HL-60 (cell line): ENCODE measurements at regions not wholly inside any gene's neighbourhood (a gene's known extent, or its start where the extent isn't known, plus 50 kb on each side); places are given as distances from the start of the nearest gene placed in this dataset.

Experiments
- GABPA ChIP-seq: IDR thresholded peaks from 2 replicates; pipeline ENCODE4 v1.6.1; 2012; ENCODE audit warnings: low read depth
- POLR2AphosphoS5 ChIP-seq: IDR thresholded peaks from 2 replicates; pipeline ENCODE4 v1.6.1; 2012; ENCODE audit warnings: low read depth
- TF ChIP-seq, protein P1 (sequence below): IDR thresholded peaks from one replicate; pipeline ENCODE4 v1.5.1; 2011; ENCODE audit warnings: low read length, control low read depth, inconsistent platforms; ENCODE audit not compliant: insufficient read depth
- TF ChIP-seq, protein P2 (sequence below): IDR thresholded peaks from 2 replicates; pipeline ENCODE4 v1.6.1; 2012; ENCODE audit warnings: low read depth; ENCODE audit not compliant: insufficient replicate concordance

GRCh38 chr2:188032306-188032705, 259.4 kb upstream of the GULP1 start:
- TF ChIP-seq, protein P1, sequence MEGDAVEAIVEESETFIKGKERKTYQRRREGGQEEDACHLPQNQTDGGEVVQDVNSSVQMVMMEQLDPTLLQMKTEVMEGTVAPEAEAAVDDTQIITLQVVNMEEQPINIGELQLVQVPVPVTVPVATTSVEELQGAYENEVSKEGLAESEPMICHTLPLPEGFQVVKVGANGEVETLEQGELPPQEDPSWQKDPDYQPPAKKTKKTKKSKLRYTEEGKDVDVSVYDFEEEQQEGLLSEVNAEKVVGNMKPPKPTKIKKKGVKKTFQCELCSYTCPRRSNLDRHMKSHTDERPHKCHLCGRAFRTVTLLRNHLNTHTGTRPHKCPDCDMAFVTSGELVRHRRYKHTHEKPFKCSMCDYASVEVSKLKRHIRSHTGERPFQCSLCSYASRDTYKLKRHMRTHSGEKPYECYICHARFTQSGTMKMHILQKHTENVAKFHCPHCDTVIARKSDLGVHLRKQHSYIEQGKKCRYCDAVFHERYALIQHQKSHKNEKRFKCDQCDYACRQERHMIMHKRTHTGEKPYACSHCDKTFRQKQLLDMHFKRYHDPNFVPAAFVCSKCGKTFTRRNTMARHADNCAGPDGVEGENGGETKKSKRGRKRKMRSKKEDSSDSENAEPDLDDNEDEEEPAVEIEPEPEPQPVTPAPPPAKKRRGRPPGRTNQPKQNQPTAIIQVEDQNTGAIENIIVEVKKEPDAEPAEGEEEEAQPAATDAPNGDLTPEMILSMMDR: no peak
- TF ChIP-seq, protein P2, sequence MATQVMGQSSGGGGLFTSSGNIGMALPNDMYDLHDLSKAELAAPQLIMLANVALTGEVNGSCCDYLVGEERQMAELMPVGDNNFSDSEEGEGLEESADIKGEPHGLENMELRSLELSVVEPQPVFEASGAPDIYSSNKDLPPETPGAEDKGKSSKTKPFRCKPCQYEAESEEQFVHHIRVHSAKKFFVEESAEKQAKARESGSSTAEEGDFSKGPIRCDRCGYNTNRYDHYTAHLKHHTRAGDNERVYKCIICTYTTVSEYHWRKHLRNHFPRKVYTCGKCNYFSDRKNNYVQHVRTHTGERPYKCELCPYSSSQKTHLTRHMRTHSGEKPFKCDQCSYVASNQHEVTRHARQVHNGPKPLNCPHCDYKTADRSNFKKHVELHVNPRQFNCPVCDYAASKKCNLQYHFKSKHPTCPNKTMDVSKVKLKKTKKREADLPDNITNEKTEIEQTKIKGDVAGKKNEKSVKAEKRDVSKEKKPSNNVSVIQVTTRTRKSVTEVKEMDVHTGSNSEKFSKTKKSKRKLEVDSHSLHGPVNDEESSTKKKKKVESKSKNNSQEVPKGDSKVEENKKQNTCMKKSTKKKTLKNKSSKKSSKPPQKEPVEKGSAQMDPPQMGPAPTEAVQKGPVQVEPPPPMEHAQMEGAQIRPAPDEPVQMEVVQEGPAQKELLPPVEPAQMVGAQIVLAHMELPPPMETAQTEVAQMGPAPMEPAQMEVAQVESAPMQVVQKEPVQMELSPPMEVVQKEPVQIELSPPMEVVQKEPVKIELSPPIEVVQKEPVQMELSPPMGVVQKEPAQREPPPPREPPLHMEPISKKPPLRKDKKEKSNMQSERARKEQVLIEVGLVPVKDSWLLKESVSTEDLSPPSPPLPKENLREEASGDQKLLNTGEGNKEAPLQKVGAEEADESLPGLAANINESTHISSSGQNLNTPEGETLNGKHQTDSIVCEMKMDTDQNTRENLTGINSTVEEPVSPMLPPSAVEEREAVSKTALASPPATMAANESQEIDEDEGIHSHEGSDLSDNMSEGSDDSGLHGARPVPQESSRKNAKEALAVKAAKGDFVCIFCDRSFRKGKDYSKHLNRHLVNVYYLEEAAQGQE: no peak
- TF ChIP-seq POLR2AphosphoS5: no peak
- TF ChIP-seq GABPA: no peak
